ENCODE measurements at regions not wholly inside any gene's neighbourhood (a gene's known extent, or its start where the extent isn't known, plus 50 kb on each side); places are given as distances from the start of the nearest gene placed in this dataset.
"Not testable (repeated sequence)": the region's sequence is repeated elsewhere in the genome, so short reads cannot be mapped to it uniquely, and the experiment has no call there.

GRCh38 chr14:28187902-28188830 is 578.4 kb upstream of the FOXG1 start:
- CTCF ChIA-PET; H3K4me1 ChIP-seq (ENCODE audit: control insufficient read depth, insufficient read depth, low read length); H3K27ac ChIP-seq (ENCODE audit: extremely low read depth, low read depth, low read length); H3K4me3 ChIP-seq (ENCODE audit: low read depth, low read length); H3K9me3 ChIP-seq (ENCODE audit: control insufficient read depth, insufficient read depth, low read depth, low read length); H3K36me3 ChIP-seq (ENCODE audit: control insufficient read depth in 2 of 2, insufficient read depth in 1 of 2, low read length in 2 of 2); POLR2A ChIA-PET: not testable (repeated sequence)

DNA sequence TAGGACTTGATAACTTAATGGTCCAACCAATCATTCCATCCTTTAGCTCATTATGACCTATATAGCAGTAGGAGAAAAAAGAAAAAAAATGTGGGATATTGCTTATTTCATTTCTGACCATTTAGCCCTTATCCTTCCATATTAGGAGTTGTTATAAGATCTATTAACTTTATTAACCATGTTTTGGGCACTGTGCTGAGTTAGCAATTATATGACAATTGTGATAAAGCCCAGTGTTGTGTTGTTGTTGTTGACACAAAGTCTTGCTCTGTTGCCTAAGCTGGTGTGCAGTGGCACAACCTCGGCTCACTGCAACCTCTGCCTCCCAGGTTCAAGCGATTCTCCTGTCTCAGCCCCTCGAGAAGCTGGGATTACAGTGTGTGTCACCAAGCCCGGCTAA is 569.7 kb upstream of the FOXG1 start:
- Histone ChIP-seq H3K9me3 (ENCODE audit: control insufficient read depth, insufficient read depth, low read depth, low read length) (no peaks in the 10 kb centered on the region), H3K36me3 (ENCODE audit: control insufficient read depth in 2 of 2, insufficient read depth in 1 of 2, low read length in 2 of 2) (no peaks in the 10 kb centered on the region), H3K27ac (ENCODE audit: extremely low read depth, low read depth, low read length) (no peak overlapping the region), H3K4me1 (ENCODE audit: control insufficient read depth, insufficient read depth, low read length) (no peaks in the 10 kb centered on the region), H3K4me3 (ENCODE audit: low read depth, low read length) (no peak overlapping the region)
- TF ChIP-seq ZNF366 (tag by site-specific recombination; conservative IDR thresholded peaks at IDR 0.05) (no peak), KLF1 (tag by site-specific recombination; IDR thresholded peaks at IDR 0.05) (no peak), ZNF423 (tag by site-specific recombination; IDR thresholded peaks at IDR 0.05) (no peak), RBAK (tag by site-specific recombination; IDR thresholded peaks at IDR 0.05) (no peak), SCRT1 (tag by site-specific recombination; IDR thresholded peaks at IDR 0.05; ENCODE audit: borderline replicate concordance) (no peak), TCF7L2 (IDR thresholded peaks at IDR 0.05; ENCODE audit: borderline replicate concordance, low read depth, low read length) (no peak), ZNF302 (tag by site-specific recombination; IDR thresholded peaks at IDR 0.05; ENCODE audit: low read depth) (no peak), ZNF701 (tag by site-specific recombination; IDR thresholded peaks at IDR 0.05) (no peak), BCL11A (tag by site-specific recombination; IDR thresholded peaks at IDR 0.05; ENCODE audit: low read depth) (no peak), YY2 (tag by site-specific recombination; IDR thresholded peaks at IDR 0.05) (no peak), ZNF112 (tag by site-specific recombination; IDR thresholded peaks at IDR 0.05) (no peak)
- TF ChIP-seq, protein P1, sequence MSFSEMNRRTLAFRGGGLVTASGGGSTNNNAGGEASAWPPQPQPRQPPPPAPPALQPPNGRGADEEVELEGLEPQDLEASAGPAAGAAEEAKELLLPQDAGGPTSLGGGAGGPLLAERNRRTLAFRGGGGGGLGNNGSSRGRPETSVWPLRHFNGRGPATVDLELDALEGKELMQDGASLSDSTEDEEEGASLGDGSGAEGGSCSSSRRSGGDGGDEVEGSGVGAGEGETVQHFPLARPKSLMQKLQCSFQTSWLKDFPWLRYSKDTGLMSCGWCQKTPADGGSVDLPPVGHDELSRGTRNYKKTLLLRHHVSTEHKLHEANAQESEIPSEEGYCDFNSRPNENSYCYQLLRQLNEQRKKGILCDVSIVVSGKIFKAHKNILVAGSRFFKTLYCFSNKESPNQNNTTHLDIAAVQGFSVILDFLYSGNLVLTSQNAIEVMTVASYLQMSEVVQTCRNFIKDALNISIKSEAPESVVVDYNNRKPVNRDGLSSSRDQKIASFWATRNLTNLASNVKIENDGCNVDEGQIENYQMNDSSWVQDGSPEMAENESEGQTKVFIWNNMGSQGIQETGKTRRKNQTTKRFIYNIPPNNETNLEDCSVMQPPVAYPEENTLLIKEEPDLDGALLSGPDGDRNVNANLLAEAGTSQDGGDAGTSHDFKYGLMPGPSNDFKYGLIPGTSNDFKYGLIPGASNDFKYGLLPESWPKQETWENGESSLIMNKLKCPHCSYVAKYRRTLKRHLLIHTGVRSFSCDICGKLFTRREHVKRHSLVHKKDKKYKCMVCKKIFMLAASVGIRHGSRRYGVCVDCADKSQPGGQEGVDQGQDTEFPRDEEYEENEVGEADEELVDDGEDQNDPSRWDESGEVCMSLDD (tag by site-specific recombination; IDR thresholded peaks at IDR 0.05): no peak
- ChIA-PET POLR2A (no interaction called here), CTCF (no interaction called here)

GRCh38 chr14:28220391-28220790 is 546.2 kb upstream of the FOXG1 start:
- Histone ChIP-seq H3K36me3 (ENCODE audit: control insufficient read depth in 2 of 2, insufficient read depth in 1 of 2, low read length in 2 of 2) (no peaks in the 10 kb centered on the region), H3K4me1 (ENCODE audit: control insufficient read depth, insufficient read depth, low read length) (no peaks in the 10 kb centered on the region), H3K27ac (ENCODE audit: extremely low read depth, low read depth, low read length) (no peak overlapping the region), H3K4me3 (ENCODE audit: low read depth, low read length) (no peak overlapping the region), H3K9me3 (ENCODE audit: control insufficient read depth, insufficient read depth, low read depth, low read length) (no peaks in the 10 kb centered on the region)
- ChIA-PET CTCF (no interaction called here), POLR2A (no interaction called here)
- TF ChIP-seq ZBTB11 (tag by site-specific recombination; conservative IDR thresholded peaks at IDR 0.05; ENCODE audit: low read depth) (no peak), ZNF501 (tag by site-specific recombination; IDR thresholded peaks at IDR 0.05) (no peak), ZNF211 (tag by site-specific recombination; IDR thresholded peaks at IDR 0.05; ENCODE audit: low read depth) (no peak), ZNF391 (tag by site-specific recombination; IDR thresholded peaks at IDR 0.05; ENCODE audit: borderline replicate concordance, low read depth) (no peak), ZBTB1 (tag by site-specific recombination; IDR thresholded peaks at IDR 0.05) (no peak), ZNF10 (tag by site-specific recombination; IDR thresholded peaks at IDR 0.05) (no peak), ZNF449 (tag by site-specific recombination; IDR thresholded peaks at IDR 0.05) (no peak)

All from HEK293 (cell line).